ENCODE measurements at regions not wholly inside any gene's neighbourhood (a gene's known extent, or its start where the extent isn't known, plus 50 kb on each side); places are given as distances from the start of the nearest gene placed in this dataset.
"Not testable (repeated sequence)": the region's sequence is repeated elsewhere in the genome, so short reads cannot be mapped to it uniquely, and the experiment has no call there.

GRCh38 chr11:80261776-80262175 is 820.9 kb upstream of the TENM4 start:
- no peaks in the 10 kb centered on the region for H4K20me1 ChIP-seq (ENCODE audit: insufficient read depth, low read length)
- H3K9me3 ChIP-seq (ENCODE audit: low read length): no peaks in the 10 kb centered on the region
- no peaks in the 10 kb centered on the region for H3K4me1 ChIP-seq (ENCODE audit: insufficient read depth, low read length, poor library complexity, severe bottlenecking)
- H3K4me3 ChIP-seq (ENCODE audit: low read depth, low read length, poor library complexity, severe bottlenecking): no peak overlapping the region
- no TSS peak for BruUV-seq (replicated peaks)
- H3K4me2 ChIP-seq (ENCODE audit: low read length): no peak overlapping the region
- no peak for DNase-seq (ENCODE audit: low spot score)
- H3K9me2 ChIP-seq (ENCODE audit: insufficient read depth, low read length): no peaks in the 10 kb centered on the region
- H3K79me2 ChIP-seq (ENCODE audit: insufficient read depth, low read depth, low read length): no peaks in the 10 kb centered on the region
- no peak for TF ChIP-seq EZH2phosphoT487 (IDR thresholded peaks at IDR 0.05; ENCODE audit: borderline replicate concordance, low read depth, low read length)
- TF ChIP-seq CTCF (conservative IDR thresholded peaks at IDR 0.05; ENCODE audit: low read length): no peak
- ChIA-PET CTCF (ENCODE audit: unreplicated experiment) (no interaction called here), POLR2A (no interaction called here)
- intact Hi-C loops (cut with micrococcal nuclease; ENCODE audit: unreplicated experiment): no loop called here
- no peak overlapping the region for H2AFZ ChIP-seq (ENCODE audit: low read length)
- no peak overlapping the region for H3K27ac ChIP-seq (ENCODE audit: low read depth, low read length, poor library complexity, severe bottlenecking)
- no peaks in the 10 kb centered on the region for H3K36me3 ChIP-seq (ENCODE audit: insufficient read depth, low read length)

GRCh38 chr11:80257319-80258015 is 816.6 kb upstream of the TENM4 start:
- H3K79me2 ChIP-seq (ENCODE audit: insufficient read depth, low read depth, low read length); H3K4me3 ChIP-seq (ENCODE audit: low read depth, low read length, poor library complexity, severe bottlenecking); CTCF ChIA-PET (ENCODE audit: unreplicated experiment); intact Hi-C loops (cut with micrococcal nuclease; ENCODE audit: unreplicated experiment); H3K9me2 ChIP-seq (ENCODE audit: insufficient read depth, low read length); H2AFZ ChIP-seq (ENCODE audit: low read length); BruUV-seq (replicated peaks); H3K27ac ChIP-seq (ENCODE audit: low read depth, low read length, poor library complexity, severe bottlenecking); H3K9me3 ChIP-seq (ENCODE audit: low read length); H3K4me1 ChIP-seq (ENCODE audit: insufficient read depth, low read length, poor library complexity, severe bottlenecking); H3K36me3 ChIP-seq (ENCODE audit: insufficient read depth, low read length); H3K4me2 ChIP-seq (ENCODE audit: low read length); H4K20me1 ChIP-seq (ENCODE audit: insufficient read depth, low read length); DNase-seq (ENCODE audit: low spot score): not testable (repeated sequence)
- POLR2A ChIA-PET: interaction anchor here (0.7 kb wide), 1 partner anchor 1144 kb away, joined by 3 read pairs; no protein-coding TSS in a partner anchor

GRCh38 chr11:80255021-80255420 is 814.2 kb upstream of the TENM4 start:
- Histone ChIP-seq H3K4me3 (ENCODE audit: low read depth, low read length, poor library complexity, severe bottlenecking) (no peak overlapping the region), H3K36me3 (ENCODE audit: insufficient read depth, low read length) (no peaks in the 10 kb centered on the region), H3K27ac (ENCODE audit: low read depth, low read length, poor library complexity, severe bottlenecking) (no peak overlapping the region), H3K79me2 (ENCODE audit: insufficient read depth, low read depth, low read length) (no peaks in the 10 kb centered on the region), H4K20me1 (ENCODE audit: insufficient read depth, low read length) (no peaks in the 10 kb centered on the region), H3K9me3 (ENCODE audit: low read length) (no peaks in the 10 kb centered on the region), H2AFZ (ENCODE audit: low read length) (no peak overlapping the region), H3K4me1 (ENCODE audit: insufficient read depth, low read length, poor library complexity, severe bottlenecking) (no peaks in the 10 kb centered on the region), H3K4me2 (ENCODE audit: low read length) (no peak overlapping the region), H3K9me2 (ENCODE audit: insufficient read depth, low read length) (no peaks in the 10 kb centered on the region)
- no peak for DNase-seq (ENCODE audit: low spot score)
- POLR2A ChIA-PET: interaction anchor here (0.6 kb wide), 1 partner anchor 217 kb away, joined by 5 read pairs; no protein-coding TSS in a partner anchor
- TF ChIP-seq CTCF (conservative IDR thresholded peaks at IDR 0.05; ENCODE audit: low read length) (no peak), EZH2phosphoT487 (IDR thresholded peaks at IDR 0.05; ENCODE audit: borderline replicate concordance, low read depth, low read length) (no peak)
- intact Hi-C loops (cut with micrococcal nuclease; ENCODE audit: unreplicated experiment): no loop called here
- CTCF ChIA-PET (ENCODE audit: unreplicated experiment): no interaction called here
- BruUV-seq (replicated peaks): no TSS peak
